HG03066 (cell line): ENCODE measurements at regions not wholly inside any gene's neighbourhood (a gene's known extent, or its start where the extent isn't known, plus 50 kb on each side); places are given as distances from the start of the nearest gene placed in this dataset.

Experiments
- ATAC-seq: cut with Tn5 transposase; IDR thresholded peaks from one replicate; pipeline ENCODE4 v1.9.1; 2021; ENCODE audit warnings: low read depth; ENCODE audit not compliant: unreplicated experiment

GRCh38 chr2:7206111-7206810 lies 289.0 kb downstream of the RNF144A start:
- no peak for ATAC-seq

GRCh38 chr2:7207631-7208030 lies 290.4 kb downstream of the RNF144A start:
- ATAC-seq: no peak

GRCh38 chr2:7209757-7210555 lies 292.7 kb downstream of the RNF144A start:
- ATAC-seq: no peak

- ATAC-seq: no peak
These were observed 293.5 kb downstream of the RNF144A start for GRCh38 chr2:7210712-7211111.

- ATAC-seq: no peak
These were observed 308.6 kb downstream of the RNF144A start for GRCh38 chr2:7225848-7226247.

- ATAC-seq: no peak
These were observed 309.3 kb downstream of the RNF144A start for GRCh38 chr2:7226501-7226900.

GRCh38 chr2:7233126-7233525 lies 315.9 kb downstream of the RNF144A start:
- ATAC-seq: no peak

GRCh38 chr2:7237466-7237865 lies 320.3 kb downstream of the RNF144A start:
- no peak for ATAC-seq

- no peak for ATAC-seq
These were observed 321.9 kb downstream of the RNF144A start for GRCh38 chr2:7239078-7239477.

- ATAC-seq: no peak
These were observed 324.0 kb downstream of the RNF144A start for GRCh38 chr2:7241041-7241745.

GRCh38 chr2:7242189-7242867 lies 325.1 kb downstream of the RNF144A start:
- ATAC-seq: no peak

GRCh38 chr2:7243276-7243675 lies 326.1 kb downstream of the RNF144A start:
- no peak for ATAC-seq

GRCh38 chr2:7256377-7256776 lies 339.2 kb downstream of the RNF144A start:
- no peak for ATAC-seq

- no peak for ATAC-seq
These were observed 345.5 kb downstream of the RNF144A start for GRCh38 chr2:7262727-7263126.

- ATAC-seq: no peak
These were observed 347.6 kb downstream of the RNF144A start for GRCh38 chr2:7264791-7265190.

GRCh38 chr2:7265286-7265685 lies 348.1 kb downstream of the RNF144A start:
- no peak for ATAC-seq

- no peak for ATAC-seq
These were observed 352.0 kb downstream of the RNF144A start for GRCh38 chr2:7269106-7269643.

- ATAC-seq: no peak
These were observed 352.8 kb downstream of the RNF144A start for GRCh38 chr2:7270011-7270431.

- ATAC-seq: no peak
These were observed 355.0 kb downstream of the RNF144A start for GRCh38 chr2:7272210-7272609.

- no peak for ATAC-seq
These were observed 361.8 kb downstream of the RNF144A start for GRCh38 chr2:7278984-7279383.
